ENCODE measurements at regions not wholly inside any gene's neighbourhood (a gene's known extent, or its start where the extent isn't known, plus 50 kb on each side); places are given as distances from the start of the nearest gene placed in this dataset.
"Not testable (repeated sequence)": the region's sequence is repeated elsewhere in the genome, so short reads cannot be mapped to it uniquely, and the experiment has no call there.

DNA sequence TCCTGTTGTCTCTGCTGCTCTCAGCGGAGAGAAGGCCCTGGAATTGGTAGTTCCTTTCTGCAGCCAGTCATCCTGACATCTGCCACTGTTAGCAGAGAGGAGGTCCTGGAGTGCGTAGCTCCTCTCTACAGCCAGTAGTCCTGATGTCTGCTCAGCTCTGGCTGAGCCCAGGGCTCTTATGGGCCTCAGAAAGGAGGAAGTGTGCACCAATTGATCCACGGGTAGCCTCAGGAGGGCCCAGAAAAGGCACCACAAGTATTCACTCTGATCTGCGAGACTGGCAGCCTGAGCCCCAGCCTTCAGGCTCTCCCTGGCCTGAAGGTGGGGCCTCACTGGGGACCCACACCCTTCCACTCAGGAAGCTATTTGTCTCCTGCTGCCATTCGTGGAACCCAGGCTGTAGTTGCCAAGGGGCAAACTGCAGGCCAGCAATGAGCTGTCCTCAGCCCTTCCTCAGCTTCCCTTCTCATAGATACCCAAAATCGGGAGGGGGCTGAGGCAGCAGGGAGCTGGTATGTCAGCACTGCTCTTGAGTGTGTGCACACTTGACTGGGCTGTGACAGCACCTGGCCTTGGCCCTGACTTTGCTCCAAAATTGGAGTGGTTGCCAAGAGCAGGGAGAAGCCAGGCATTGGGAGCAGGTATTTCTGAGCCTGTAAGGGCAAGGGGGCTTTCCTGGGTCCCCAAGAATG lies 1049.5 kb upstream of the ACO1 start:
- no peak for DNase-seq

GRCh38 chr9:31335529-31336234 lies 1048.8 kb upstream of the ACO1 start:
- no peak for DNase-seq

DNA sequence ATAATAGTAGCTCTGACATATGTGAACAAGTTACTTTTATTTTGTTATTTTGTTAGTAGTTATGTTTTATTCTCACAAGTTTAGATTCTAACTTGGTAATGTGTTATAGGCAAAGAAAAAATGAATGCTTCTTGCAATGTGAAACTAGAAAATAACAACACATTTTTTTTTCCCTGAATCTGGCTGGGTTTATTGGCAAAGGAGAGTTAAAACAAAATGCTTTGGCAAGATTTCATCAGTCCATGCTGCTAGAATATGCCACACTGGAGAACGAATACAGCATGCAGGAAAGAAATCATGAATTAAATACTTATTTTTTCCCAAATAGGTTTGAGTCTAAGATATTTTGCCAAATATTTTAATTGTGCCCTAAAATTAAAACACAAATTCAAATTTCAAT lies 1048.1 kb upstream of the ACO1 start:
- DNase-seq, result no peak

DNA sequence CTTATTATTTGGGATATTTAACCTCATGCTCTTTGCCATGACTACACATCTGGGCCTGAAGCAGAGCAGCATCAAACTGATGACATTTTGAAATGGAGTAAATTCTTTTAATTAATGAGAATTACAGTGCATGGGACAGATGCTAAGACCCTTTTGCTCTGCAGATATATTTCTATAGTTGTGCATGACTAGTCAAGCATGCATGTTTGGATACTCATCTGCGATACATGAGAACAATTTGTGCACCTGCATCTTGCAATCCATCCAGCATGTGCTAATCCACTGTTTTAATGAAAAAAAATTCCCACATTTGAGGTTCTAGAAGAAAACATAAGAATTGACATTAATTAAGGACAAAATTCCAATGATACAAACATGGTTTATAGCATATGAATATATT lies 1047.6 kb upstream of the ACO1 start:
- DNase-seq, result no peak

DNA sequence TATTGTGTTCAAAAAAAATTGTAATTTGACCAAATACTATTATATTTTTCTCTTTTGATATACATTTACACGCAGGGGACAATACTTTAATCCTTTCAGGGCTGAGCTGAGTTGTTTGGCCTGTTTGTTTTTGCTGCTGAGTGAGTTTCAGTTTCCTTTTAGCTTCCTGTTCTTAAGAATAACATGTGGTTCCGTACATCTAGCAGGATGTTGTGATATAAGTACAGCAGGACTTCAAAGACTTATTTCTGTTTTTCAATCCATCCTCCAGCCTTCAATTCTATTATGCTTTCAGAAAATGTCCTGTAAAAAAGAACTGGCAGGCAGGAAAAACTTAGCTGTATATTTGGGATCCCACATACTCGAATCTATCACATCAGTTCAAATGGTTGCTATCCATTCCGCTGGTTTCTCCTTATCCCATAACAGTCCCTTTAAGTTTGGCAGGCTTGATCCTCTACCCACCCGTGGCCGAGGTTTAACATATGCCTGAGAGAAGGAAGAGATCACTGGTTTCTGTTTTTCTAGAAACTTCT lies 1037.3 kb upstream of the ACO1 start:
- no peak for DNase-seq

- no peak for DNase-seq
Observed at GRCh38 chr9:31355159-31355882, 1029.1 kb upstream of the ACO1 start.

GRCh38 chr9:31355965-31356364 lies 1028.5 kb upstream of the ACO1 start:
- no peak for DNase-seq

- DNase-seq, result no peak
Observed at GRCh38 chr9:31359071-31359470, 1025.4 kb upstream of the ACO1 start.

- DNase-seq, result no peak
Observed at GRCh38 chr9:31364171-31364570, 1020.3 kb upstream of the ACO1 start.

DNA sequence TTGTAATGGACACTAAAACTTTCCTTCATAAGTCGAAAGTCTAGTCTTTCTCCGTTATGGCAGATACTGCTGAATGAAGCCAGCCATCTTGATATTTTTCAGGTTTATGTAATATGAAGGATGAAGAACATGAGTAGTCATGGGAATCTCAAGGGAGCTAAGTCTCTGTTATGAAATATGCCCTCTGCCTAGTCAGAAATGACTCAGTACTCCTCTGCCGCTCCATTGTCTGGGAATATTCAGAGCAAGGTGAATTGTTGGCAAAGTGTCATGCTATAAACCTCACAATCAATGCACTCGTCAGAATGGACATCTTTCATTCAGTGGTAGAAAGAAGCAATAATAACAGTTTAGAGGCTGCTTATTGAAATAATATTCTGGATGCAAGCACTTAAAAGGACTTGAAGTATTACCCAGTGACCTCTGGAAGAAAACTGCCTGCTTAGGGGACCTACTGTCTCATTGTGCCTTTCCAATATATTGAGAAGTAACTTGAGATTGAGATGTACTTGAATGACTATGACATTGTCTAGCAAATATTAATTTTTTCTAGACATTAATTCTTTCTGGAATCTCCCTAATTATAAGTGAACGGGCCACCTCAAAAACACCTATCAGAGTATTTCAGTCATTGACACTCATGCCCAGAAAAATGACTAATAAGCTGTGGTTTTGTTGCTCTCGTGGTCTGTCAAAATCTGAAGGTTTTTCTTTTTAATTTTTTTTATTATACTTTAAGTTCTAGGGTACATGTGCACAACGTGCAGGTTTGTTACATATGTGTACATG lies 1011.5 kb upstream of the ACO1 start:
- DNase-seq, result no peak

- no peak for DNase-seq
Observed at GRCh38 chr9:31377358-31377757, 1007.1 kb upstream of the ACO1 start.

DNA sequence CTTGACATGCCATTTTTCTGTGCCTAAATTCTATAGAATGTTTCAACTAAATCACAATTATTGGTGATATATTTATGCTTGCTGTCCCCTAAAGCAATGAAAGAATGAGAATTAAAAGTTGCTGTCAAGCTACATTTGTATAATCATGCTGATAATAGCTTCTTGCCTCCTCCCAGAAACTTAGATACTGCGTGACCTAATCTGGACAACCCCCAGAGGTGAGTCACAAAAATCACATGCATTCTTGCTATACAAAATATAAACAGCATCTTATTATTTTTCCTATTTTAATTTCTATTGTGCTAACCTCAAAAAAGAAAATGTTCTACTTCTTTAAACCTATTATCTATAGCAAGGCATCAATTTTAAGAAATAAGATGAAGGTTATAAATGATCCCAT lies 995.8 kb upstream of the ACO1 start:
- DNase-seq, result no peak

DNA sequence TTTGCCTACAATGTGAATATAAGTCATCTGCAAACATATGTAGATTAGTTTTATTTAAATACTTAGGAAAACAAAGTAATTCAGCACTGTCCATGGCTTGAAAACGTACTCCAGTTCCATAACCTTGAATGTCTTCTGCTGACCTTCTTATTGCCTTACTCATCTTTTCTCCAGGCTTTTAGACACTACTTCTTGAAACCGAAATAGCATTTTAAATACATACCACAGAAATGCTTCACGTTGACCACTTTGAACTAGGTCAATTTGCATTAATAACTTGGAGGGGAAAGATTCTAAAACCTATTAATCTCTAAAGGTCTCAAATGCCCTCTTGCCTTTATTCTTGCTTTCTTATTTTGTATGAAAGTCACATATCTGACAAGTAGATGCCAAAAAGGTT lies 995.4 kb upstream of the ACO1 start:
- no peak for DNase-seq

- no peak for DNase-seq
Observed at GRCh38 chr9:31390403-31391025, 993.9 kb upstream of the ACO1 start.

DNA sequence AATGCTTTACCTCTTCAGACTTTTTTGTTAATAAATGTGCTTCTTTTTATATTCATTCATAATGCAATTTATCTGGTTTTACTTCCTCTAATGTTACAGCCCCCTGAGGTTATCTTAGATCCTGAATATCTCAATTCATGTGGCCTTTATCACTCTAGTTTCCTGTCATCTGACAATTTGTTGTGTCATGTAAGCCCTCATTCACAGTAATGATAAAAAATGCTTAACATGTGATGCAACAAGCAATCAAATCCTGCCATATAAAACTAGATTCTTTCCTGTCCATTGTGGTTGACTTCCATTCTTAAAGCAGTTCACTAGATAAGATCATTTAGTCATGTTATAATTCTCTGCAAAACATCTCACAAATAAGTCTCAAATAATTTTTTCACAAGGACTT lies 991.2 kb upstream of the ACO1 start:
- no peak for DNase-seq

DNA sequence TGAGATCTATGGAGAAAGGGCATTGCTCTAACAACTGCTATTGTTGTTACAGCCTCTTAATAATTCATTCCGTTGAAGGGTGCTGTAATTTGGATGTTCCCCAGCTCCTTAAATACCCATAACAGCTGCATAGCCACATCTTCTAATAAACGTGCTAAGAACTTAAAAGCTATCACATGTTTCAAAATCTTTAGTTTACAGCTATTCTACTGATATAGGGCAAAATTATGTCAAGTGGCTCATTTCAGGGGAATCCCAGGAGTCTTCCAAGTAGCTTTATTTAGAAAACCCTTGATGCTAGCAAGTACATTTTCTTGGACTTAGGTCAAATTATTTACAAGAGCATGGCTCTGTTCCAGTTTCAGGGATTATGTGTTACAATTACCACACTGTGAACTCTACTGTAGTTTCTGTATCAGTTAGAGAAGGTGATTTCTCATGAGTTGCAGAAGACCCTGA lies 990.4 kb upstream of the ACO1 start:
- DNase-seq, result no peak

DNA sequence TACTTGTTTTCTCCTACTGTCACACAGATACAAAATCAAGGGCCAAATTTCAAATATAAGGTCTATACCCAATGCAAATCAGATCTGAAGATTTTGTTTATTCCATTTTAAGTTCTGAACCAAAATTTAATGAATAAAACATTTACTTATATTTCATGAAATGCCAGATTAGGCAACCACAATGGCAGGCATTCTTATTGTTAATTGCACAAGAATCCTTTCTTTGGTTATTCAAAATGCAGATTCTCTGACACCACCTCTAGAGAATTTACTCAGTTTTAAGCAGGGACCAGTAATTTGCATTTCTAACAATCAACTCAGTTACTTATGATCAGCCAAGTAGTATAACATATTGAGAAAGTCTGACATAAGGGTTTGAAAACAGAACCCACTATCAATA lies 972.4 kb upstream of the ACO1 start:
- DNase-seq, result no peak

DNA sequence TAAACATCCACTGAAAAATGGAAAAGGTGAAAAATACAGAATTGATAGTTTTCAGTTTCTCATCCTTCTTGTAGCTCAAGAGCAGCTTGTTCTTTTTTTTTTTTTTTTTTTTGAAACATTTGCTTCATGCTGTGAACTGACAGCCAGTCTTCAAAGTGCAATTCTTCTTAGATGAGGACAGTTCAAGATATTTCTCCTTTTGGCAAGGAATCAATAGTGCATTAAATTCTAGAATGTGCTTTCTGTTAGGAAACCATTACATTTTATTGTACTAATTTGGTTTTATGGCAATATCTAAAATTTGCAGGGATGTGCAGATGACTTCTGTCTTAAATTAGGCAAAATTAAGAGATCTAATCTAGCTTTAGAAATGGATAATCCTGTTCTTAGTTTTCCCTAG lies 969.3 kb upstream of the ACO1 start:
- no peak for DNase-seq

DNA sequence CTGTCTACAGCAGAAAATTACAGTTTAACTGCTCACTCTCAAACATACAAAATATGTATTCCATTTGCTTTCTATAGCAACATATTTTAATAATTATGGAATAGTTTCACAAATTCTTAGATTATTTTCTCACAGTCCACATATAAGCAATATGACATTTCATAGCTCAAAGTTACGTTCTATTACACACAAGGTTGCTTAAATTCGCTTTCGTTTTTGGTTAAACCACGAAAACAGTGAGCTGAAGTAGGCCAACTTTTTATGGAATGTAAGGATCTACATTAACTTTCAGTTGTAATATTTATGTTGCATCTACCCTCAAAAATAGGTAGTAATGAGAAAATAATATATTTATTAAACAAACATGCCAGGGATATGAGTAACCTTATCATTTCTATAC lies 966.0 kb upstream of the ACO1 start:
- no peak for DNase-seq

DNA sequence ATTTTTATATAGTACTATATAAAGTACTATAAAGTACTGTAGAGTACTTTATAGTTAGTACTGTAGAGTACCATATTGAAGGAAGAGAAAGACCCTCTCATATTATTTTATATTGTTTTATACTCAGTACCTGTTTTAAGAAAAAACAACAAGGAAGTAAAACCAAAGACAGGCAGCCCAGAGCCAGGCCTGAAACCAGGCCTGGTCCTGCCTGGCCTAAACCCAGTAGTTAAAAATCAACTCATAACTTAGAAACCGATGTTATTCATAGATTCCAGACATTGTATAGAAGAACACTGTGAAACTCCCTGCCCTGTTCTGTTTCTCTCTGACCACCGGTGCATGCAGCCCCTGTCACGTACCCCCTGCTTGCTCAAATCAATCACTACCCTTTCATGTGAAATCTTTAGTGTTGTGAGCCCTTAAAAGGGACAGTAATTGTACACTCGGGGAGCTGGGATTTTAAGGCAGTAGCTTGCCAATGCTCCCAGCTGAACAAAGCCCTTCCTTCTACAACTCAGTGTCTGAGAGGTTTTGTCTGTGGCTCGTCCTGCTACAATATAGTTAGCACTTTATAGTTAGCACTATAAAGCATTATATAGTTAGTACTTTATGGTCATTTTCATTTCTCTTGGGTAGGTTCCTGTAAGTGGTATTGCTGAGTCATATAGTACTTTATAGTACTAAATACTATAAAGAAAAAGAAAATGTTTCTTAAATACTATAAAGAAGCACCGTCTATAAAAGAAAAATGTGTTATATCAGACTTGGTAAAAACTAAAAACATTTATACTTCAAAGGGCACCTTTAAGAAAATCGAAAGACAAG lies 940.6 kb upstream of the ACO1 start:
- DNase-seq, result not testable (repeated sequence)

GRCh38 chr9:31445357-31445756 lies 939.1 kb upstream of the ACO1 start:
- no peak for DNase-seq

DNA sequence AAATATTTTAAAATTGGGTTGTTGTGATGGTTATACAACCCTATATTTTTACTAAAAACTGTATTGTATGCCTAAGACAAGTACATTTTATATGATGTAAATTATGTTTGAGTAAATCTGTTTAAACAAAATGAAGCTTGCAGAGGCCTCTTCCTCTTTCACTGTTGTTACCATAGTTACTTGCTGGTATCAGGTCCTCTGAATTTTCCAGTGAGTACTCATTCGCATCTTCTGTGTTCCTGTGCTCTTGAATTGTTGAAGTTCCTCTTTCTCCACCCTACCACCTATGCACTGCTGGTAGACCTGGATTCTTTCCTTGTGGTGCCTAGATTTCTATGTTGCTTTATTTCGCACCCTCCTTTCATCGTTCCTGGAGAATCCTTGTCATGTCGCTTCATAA lies 938.5 kb upstream of the ACO1 start:
- no peak for DNase-seq

All from 8988T (cell line).